ENCODE measurements at regions not wholly inside any gene's neighbourhood (a gene's known extent, or its start where the extent isn't known, plus 50 kb on each side); places are given as distances from the start of the nearest gene placed in this dataset.

- H3K9me2 ChIP-seq = no peaks in the 10 kb centered on the region
- H3F3A ChIP-seq (replicated peaks; ENCODE audit: insufficient read depth) = peaks cover 5% of the 10 kb centered on the region
- no peak overlapping the region for H3K4me3 ChIP-seq (ENCODE audit: low read depth in 2 of 2, low read length in 1 of 2)
- no peak for TF ChIP-seq ELF1 (IDR thresholded peaks at IDR 0.05)
- no peak for TF ChIP-seq SMC3 (IDR thresholded peaks at IDR 0.05; ENCODE audit: low read depth, low read length)
- no peak for TF ChIP-seq GATA2 (CRISPR knock-in tag; IDR thresholded peaks at IDR 0.05)
- TF ChIP-seq, protein P1, sequence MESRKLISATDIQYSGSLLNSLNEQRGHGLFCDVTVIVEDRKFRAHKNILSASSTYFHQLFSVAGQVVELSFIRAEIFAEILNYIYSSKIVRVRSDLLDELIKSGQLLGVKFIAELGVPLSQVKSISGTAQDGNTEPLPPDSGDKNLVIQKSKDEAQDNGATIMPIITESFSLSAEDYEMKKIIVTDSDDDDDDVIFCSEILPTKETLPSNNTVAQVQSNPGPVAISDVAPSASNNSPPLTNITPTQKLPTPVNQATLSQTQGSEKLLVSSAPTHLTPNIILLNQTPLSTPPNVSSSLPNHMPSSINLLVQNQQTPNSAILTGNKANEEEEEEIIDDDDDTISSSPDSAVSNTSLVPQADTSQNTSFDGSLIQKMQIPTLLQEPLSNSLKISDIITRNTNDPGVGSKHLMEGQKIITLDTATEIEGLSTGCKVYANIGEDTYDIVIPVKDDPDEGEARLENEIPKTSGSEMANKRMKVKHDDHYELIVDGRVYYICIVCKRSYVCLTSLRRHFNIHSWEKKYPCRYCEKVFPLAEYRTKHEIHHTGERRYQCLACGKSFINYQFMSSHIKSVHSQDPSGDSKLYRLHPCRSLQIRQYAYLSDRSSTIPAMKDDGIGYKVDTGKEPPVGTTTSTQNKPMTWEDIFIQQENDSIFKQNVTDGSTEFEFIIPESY (IDR thresholded peaks at IDR 0.05; ENCODE audit: borderline replicate concordance, low read depth) = no peak
- no peak for TF ChIP-seq POLR2AphosphoS5 (IDR thresholded peaks at IDR 0.05; ENCODE audit: low read depth, low read length)
- TF ChIP-seq YY1 (IDR thresholded peaks at IDR 0.05; ENCODE audit: low read depth) = no peak
- TF ChIP-seq USF1 (IDR thresholded peaks at IDR 0.05; ENCODE audit: borderline replicate concordance, low read depth) = no peak
- TF ChIP-seq, protein P2, sequence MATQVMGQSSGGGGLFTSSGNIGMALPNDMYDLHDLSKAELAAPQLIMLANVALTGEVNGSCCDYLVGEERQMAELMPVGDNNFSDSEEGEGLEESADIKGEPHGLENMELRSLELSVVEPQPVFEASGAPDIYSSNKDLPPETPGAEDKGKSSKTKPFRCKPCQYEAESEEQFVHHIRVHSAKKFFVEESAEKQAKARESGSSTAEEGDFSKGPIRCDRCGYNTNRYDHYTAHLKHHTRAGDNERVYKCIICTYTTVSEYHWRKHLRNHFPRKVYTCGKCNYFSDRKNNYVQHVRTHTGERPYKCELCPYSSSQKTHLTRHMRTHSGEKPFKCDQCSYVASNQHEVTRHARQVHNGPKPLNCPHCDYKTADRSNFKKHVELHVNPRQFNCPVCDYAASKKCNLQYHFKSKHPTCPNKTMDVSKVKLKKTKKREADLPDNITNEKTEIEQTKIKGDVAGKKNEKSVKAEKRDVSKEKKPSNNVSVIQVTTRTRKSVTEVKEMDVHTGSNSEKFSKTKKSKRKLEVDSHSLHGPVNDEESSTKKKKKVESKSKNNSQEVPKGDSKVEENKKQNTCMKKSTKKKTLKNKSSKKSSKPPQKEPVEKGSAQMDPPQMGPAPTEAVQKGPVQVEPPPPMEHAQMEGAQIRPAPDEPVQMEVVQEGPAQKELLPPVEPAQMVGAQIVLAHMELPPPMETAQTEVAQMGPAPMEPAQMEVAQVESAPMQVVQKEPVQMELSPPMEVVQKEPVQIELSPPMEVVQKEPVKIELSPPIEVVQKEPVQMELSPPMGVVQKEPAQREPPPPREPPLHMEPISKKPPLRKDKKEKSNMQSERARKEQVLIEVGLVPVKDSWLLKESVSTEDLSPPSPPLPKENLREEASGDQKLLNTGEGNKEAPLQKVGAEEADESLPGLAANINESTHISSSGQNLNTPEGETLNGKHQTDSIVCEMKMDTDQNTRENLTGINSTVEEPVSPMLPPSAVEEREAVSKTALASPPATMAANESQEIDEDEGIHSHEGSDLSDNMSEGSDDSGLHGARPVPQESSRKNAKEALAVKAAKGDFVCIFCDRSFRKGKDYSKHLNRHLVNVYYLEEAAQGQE (IDR thresholded peaks at IDR 0.05; ENCODE audit: low read depth, low read length) = no peak
- no peak for TF ChIP-seq NFIC (IDR thresholded peaks at IDR 0.05; ENCODE audit: borderline replicate concordance)
- no peaks in the 10 kb centered on the region for H3K9me3 ChIP-seq
- ChIA-PET CTCF (interaction anchor here (0.5 to 1.8 kb wide), 3 partner anchors 17 to 211 kb away, joined by 3 to 5 read pairs (median 3); no protein-coding TSS in a partner anchor), POLR2A (no interaction called here)
- H3K4me2 ChIP-seq = no peak overlapping the region
- H3K27ac ChIP-seq (ENCODE audit: low read depth in 2 of 2, low read length in 1 of 2) = no peak overlapping the region
- H3K4me1 ChIP-seq (ENCODE audit: control insufficient read depth in 1 of 2, insufficient read depth in 2 of 2, low read depth in 1 of 2, low read length in 1 of 2) = no peaks in the 10 kb centered on the region
- no peak for DNase-seq
- no peaks in the 10 kb centered on the region for H4K20me1 ChIP-seq (ENCODE audit: insufficient read depth)
- H2AFZ ChIP-seq (ENCODE audit: low read depth) = no peak overlapping the region
- 98% methylated on average over 3 of the region's 3 CpGs for WGBS (ENCODE audit: low lambda C conversion rate)
- H3K36me3 ChIP-seq (replicated peaks in 1 of 2; ENCODE audit: control insufficient read depth in 1 of 2, insufficient read depth in 2 of 2, low read length in 1 of 2) = peaks cover 0 to 7% of the 10 kb centered on the region in 2 experiments
- H3K79me2 ChIP-seq (ENCODE audit: insufficient read depth) = no peaks in the 10 kb centered on the region
- no peaks in the 10 kb centered on the region for H3K27me3 ChIP-seq (ENCODE audit: insufficient read depth)
- H3K9ac ChIP-seq = no peak overlapping the region
Observed at GRCh38 chr14:35202195-35202594, 79.8 kb downstream of the PRORP start.

GRCh38 chr14:35205737-35206136, 83.4 kb downstream of the PRORP start:
- no peaks in the 10 kb centered on the region for H4K20me1 ChIP-seq (ENCODE audit: insufficient read depth)
- H3K4me3 ChIP-seq (ENCODE audit: low read depth in 2 of 2, low read length in 1 of 2) = no peak overlapping the region
- H3K9me2 ChIP-seq = no peaks in the 10 kb centered on the region
- no peaks in the 10 kb centered on the region for H3F3A ChIP-seq (replicated peaks; ENCODE audit: insufficient read depth)
- H3K9me3 ChIP-seq = no peaks in the 10 kb centered on the region
- peaks cover 0 to 7% of the 10 kb centered on the region in 2 experiments for H3K36me3 ChIP-seq (replicated peaks in 1 of 2; ENCODE audit: control insufficient read depth in 1 of 2, insufficient read depth in 2 of 2, low read length in 1 of 2)
- no peak overlapping the region for H3K9ac ChIP-seq
- no peak overlapping the region for H3K4me2 ChIP-seq
- no peak overlapping the region for H2AFZ ChIP-seq (ENCODE audit: low read depth)
- no peak for DNase-seq
- no peaks in the 10 kb centered on the region; a peak in 2 of 4 replicates for H3K4me1 ChIP-seq (ENCODE audit: control insufficient read depth in 1 of 2, insufficient read depth in 2 of 2, low read depth in 1 of 2, low read length in 1 of 2)
- POLR2A ChIA-PET = no interaction called here
- CTCF ChIA-PET = no interaction called here
- 86% methylated on average over 2 of the region's 2 CpGs for WGBS (ENCODE audit: low lambda C conversion rate)
- H3K79me2 ChIP-seq (ENCODE audit: insufficient read depth) = no peaks in the 10 kb centered on the region; the same call in 1 of the 2 replicates
- no peak overlapping the region for H3K27ac ChIP-seq (ENCODE audit: low read depth in 2 of 2, low read length in 1 of 2)
- no peaks in the 10 kb centered on the region for H3K27me3 ChIP-seq (ENCODE audit: insufficient read depth)
- TF ChIP-seq, protein P3, sequence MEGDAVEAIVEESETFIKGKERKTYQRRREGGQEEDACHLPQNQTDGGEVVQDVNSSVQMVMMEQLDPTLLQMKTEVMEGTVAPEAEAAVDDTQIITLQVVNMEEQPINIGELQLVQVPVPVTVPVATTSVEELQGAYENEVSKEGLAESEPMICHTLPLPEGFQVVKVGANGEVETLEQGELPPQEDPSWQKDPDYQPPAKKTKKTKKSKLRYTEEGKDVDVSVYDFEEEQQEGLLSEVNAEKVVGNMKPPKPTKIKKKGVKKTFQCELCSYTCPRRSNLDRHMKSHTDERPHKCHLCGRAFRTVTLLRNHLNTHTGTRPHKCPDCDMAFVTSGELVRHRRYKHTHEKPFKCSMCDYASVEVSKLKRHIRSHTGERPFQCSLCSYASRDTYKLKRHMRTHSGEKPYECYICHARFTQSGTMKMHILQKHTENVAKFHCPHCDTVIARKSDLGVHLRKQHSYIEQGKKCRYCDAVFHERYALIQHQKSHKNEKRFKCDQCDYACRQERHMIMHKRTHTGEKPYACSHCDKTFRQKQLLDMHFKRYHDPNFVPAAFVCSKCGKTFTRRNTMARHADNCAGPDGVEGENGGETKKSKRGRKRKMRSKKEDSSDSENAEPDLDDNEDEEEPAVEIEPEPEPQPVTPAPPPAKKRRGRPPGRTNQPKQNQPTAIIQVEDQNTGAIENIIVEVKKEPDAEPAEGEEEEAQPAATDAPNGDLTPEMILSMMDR (IDR thresholded peaks at IDR 0.05) = no peak
- TF ChIP-seq YY1 (IDR thresholded peaks at IDR 0.05; ENCODE audit: low read depth) (no peak), SMC3 (IDR thresholded peaks at IDR 0.05; ENCODE audit: low read depth, low read length) (no peak), TEAD4 (IDR thresholded peaks at IDR 0.05; ENCODE audit: borderline replicate concordance, insufficient read depth) (no peak), TCF12 (IDR thresholded peaks at IDR 0.05) (no peak), JUND (IDR thresholded peaks at IDR 0.05) (no peak), MXI1 (IDR thresholded peaks at IDR 0.05; ENCODE audit: low read depth, low read length) (no peak), EZH2phosphoT487 (IDR thresholded peaks at IDR 0.05; ENCODE audit: borderline replicate concordance, low read depth) (no peak), RCOR1 (IDR thresholded peaks at IDR 0.05; ENCODE audit: low read length) (no peak), POLR2AphosphoS5 (IDR thresholded peaks at IDR 0.05; ENCODE audit: low read depth, low read length) (no peak), RXRA (IDR thresholded peaks at IDR 0.05; ENCODE audit: borderline replicate concordance, low read depth) (no peak), FOXJ3 (CRISPR knock-in tag; IDR thresholded peaks at IDR 0.05) (no peak), MEF2A (IDR thresholded peaks at IDR 0.05; ENCODE audit: borderline replicate concordance, low read depth) (no peak), GATA2 (CRISPR knock-in tag; IDR thresholded peaks at IDR 0.05) (no peak)
- TF ChIP-seq, protein P4, sequence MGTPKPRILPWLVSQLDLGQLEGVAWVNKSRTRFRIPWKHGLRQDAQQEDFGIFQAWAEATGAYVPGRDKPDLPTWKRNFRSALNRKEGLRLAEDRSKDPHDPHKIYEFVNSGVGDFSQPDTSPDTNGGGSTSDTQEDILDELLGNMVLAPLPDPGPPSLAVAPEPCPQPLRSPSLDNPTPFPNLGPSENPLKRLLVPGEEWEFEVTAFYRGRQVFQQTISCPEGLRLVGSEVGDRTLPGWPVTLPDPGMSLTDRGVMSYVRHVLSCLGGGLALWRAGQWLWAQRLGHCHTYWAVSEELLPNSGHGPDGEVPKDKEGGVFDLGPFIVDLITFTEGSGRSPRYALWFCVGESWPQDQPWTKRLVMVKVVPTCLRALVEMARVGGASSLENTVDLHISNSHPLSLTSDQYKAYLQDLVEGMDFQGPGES (IDR thresholded peaks at IDR 0.05; ENCODE audit: low read depth, low read length) = no peak
